Nucleus accumbens (tissue), 56 donors: ENCODE measurements at regions not wholly inside any gene's neighbourhood (a gene's known extent, or its start where the extent isn't known, plus 50 kb on each side); places are given as distances from the start of the nearest gene placed in this dataset.

Source experiments
- DNase-seq, 56 donors: peaks; one replicate each; lab custom pipeline; 2025; lab: John Stamatoyannopoulos, UW

GRCh38 chr9:87307848-87308247, 189.8 kb upstream of the DAPK1 start:
- no peak for DNase-seq

DNA sequence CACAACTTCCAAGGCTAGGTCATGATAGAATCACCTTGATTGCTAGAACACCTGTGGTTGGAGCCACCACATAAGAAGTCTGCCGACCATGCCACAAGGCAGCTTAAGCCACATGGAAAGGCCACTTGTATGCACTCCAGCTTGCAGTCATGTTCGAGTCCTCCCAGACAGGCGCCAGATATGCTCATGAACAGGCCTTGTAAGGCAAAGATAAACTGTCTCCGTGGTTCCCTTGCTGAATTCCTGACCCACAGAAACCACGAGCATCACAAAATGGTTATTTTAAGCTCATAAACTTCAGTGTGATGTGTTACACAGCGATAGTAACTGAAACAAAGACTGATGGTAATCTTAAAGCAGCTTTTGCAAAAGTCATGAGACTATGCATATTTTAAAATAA, 188.4 kb upstream of the DAPK1 start:
- DNase-seq: no peak

- DNase-seq: no peak
Measured at GRCh38 chr9:87310827-87311523, 186.7 kb upstream of the DAPK1 start.

DNA sequence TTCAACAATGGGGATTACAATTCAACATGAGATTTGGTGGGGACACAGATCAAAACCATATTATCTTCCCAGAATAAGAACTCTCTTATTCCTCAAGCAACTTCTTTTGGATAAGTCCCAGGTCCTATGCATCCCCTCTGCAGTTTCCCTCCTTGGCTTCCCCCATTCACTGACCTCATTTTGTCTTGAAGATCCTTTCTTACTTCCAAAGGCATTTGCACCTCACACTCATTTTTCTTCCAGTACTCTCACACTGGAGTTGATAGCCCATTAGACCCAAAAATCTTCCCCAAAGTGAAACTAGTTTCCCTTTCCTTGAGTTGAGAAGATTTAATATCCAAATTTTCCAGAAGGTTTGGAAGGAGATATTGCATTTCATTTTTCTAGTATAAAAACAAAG, 178.0 kb upstream of the DAPK1 start:
- DNase-seq: no peak

GRCh38 chr9:87320146-87320884, 177.4 kb upstream of the DAPK1 start:
- DNase-seq: no peak

- DNase-seq: no peak
Measured at GRCh38 chr9:87322840-87323635, 174.6 kb upstream of the DAPK1 start.

GRCh38 chr9:87323928-87324327, 173.7 kb upstream of the DAPK1 start:
- no peak for DNase-seq

- no peak for DNase-seq
Measured at GRCh38 chr9:87324613-87325194, 173.0 kb upstream of the DAPK1 start.

DNA sequence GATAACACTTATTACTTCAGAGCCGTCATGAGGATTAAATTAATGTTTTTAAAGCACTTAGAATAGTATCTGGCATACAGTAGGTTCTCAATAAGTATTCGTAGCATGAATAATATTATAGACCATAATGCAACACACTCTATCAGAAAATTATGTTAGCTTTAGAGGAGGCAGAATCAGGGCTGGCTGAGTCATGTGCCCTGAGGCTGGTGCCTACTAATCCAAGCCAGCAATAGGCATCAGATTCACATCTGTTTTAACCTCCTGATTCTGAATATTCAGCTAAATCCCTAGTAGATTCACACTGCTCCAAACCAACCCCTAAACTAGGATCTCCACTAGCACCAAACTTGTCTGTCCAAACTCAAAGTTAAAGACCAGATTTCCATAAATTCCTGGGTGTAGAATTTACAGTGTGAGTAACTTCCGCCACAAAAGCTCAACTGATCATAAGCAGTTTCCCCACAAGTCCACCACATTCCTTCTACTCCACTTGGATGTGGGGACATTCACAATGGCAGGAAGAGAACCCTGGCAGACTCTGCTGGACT, 170.0 kb upstream of the DAPK1 start:
- DNase-seq: no peak

- no peak for DNase-seq
Measured at GRCh38 chr9:87333802-87334201, 163.9 kb upstream of the DAPK1 start.

GRCh38 chr9:87334366-87334765, 163.3 kb upstream of the DAPK1 start:
- no peak for DNase-seq

DNA sequence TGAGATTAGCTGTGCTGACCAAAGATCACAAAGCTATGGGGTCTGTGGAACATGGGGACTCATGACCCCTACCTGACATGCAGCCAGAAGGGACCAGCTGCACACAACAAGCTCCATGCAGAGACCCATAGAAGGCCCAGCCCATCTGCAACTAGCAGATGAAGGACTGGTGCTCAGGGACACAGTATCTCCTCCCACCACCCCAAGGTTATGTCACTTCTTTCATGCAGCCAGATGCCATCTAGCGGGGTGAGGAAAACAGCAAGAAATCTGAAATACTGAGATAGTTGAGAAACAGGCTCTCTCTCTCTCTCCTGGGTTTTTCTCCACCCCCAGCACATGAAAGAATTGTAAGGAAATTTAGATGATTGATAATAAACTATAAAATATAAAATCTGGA, 161.3 kb upstream of the DAPK1 start:
- no peak for DNase-seq

DNA sequence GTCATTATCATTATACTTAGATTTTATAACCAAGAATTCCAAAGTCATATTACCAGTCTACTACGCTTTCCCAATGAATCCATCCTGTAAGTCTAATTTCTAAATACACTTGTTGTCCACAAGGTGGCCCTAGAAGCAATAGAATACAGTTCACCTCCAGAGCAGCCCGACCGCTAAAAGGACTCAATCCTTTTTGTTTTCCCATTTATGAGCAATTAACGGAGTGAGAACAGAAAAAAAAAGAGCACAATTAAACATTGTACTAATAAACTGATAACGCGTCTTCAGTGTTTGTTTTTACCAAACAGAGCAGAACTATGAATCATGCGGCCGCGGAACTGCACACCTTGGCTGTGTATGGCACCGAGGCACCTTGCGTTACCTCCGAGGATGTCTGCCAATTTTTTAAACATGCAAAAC, 160.7 kb upstream of the DAPK1 start:
- DNase-seq: peak in 17 of 56 donors; percentile 0 to 53 (median 25)

DNA sequence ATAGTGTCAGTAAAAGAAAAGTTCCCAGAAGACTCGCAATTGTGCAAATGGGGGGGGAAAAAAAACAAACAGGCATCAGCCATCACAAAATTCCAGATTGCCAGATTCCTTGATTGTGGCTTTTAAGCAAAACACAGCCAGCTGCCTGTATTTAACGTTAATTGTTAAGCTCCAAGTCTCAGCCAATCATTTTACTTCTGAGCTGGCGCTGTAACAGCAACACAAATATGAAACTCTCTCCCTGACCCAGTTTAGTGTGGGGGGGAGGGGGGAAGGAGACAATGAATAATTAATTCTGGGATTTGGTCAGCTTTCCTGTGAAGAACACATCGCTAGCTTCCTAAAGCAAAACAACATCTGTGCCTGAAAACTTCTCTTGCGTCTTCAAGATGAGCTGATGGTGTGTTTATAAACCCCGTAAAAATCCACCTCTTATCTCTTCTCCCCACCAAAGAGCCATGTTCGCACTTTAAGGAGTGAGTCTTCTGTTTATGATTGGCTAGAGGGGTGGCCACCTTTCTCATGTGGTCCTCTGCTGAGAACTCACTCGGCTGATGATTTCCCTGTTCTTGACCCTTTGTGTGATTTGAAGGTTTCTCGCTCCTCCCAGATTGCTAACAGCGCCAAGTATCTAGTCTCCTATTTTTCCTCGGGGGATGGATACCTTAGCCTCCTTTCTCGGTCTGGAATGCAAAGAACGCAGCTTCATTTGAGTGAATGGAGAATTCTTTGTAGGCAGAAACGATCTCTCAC, 160.2 kb upstream of the DAPK1 start:
- DNase-seq: peak in 7 of 56 donors; percentile 18 to 61 (median 36)

DNA sequence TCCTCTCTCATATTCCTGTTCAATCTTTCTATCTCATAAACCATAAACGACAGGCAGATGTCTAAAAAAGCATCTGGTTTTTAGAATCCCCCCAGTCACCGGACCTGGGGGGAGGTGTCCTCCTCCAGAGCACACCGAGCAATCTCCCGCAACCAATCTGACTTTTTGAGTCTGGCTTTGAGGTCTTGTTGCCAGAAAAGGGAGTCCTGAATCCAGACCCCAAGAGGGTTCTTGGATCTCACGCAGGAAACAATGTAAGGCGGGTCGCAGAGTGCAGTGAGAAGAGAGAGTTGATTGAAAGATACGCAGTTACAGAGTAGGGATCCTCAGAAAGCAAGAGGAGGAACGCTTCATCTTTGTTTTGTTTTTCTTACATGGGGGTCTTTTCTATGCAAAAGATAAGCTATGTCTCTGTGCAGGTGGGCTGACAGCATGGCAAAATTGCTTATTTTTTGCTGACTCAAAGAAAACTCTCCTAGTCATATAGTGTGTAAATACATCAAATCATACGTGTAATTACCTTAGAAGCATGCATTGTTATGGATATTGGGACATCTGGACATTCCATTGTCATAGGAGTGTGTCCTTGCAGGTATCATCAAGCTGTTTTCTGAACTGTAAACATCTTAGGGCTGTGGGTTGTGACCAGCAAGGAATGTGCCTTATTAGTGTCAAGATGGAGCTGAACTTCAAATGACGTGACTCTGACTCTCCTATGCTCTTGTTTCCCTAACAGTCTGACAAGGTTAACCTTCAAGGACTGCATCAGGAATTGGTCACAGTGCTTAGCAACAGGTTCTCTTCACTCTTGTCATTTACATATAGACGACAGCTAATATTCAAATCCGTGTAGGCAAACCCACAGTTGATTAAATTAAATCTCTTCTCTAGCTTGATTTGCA, 159.3 kb upstream of the DAPK1 start:
- DNase-seq: peak in 2 of 56 donors; percentile 8 to 16

- DNase-seq: no peak
Measured at GRCh38 chr9:87340391-87340790, 157.3 kb upstream of the DAPK1 start.

DNA sequence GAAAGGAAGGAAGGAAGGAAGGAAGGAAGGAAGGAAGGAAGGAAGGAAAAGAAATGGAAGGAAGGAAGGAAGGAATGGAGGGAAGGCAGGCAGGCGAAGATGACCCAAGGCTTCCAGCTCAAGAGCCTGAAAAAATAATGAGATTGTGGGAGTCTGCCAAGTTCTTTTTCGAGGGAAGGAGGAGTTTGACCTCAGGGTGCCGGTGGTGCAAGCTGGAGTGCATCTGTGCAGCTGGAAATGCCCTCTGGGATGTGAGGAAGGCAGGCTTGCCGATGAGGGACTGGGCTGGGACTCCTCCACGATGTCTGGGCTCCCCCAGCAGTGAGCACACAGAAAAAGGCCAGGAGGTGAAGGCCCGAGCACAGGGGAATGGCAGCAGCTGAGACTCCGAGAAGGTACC, 154.9 kb upstream of the DAPK1 start:
- no peak for DNase-seq

- no peak for DNase-seq
Measured at GRCh38 chr9:87343816-87344430, 153.7 kb upstream of the DAPK1 start.
